ENCODE measurements at regions not wholly inside any gene's neighbourhood (a gene's known extent, or its start where the extent isn't known, plus 50 kb on each side); places are given as distances from the start of the nearest gene placed in this dataset.

- no peaks in the 10 kb centered on the region for H3K27me3 ChIP-seq (ENCODE audit: control insufficient read depth, insufficient read depth, low read length, poor library complexity, severe bottlenecking)
- no peak overlapping the region for H3K27ac ChIP-seq (ENCODE audit: low read depth, low read length)
- H3K4me1 ChIP-seq (ENCODE audit: control insufficient read depth, insufficient read depth, low read length): peaks cover 12% of the 10 kb centered on the region
- H3K9me3 ChIP-seq (ENCODE audit: control insufficient read depth, low read length): no peaks in the 10 kb centered on the region
- WGBS, 2 experiments (ENCODE audit: insufficient coverage in 1 of 2, insufficient read length in 1 of 2): 97 to 100% methylated on average over 1 to 2 of the region's 2 CpGs
- H3K27ac Mint-ChIP-seq: no peak overlapping the region
- H3K9ac ChIP-seq (ENCODE audit: extremely low read depth, low read length, poor library complexity, severe bottlenecking): no peak overlapping the region
- no peak for DNase-seq
- H3K4me1 Mint-ChIP-seq: peaks cover 30% of the 10 kb centered on the region
- H3K9me3 Mint-ChIP-seq: no peaks in the 10 kb centered on the region
- H3K36me3 Mint-ChIP-seq (ENCODE audit: low read depth): no peaks in the 10 kb centered on the region
- TF ChIP-seq CTCF (conservative IDR thresholded peaks at IDR 0.05): no peak
- no peaks in the 10 kb centered on the region for H3K27me3 Mint-ChIP-seq (ENCODE audit: insufficient read depth)
- H3K4me3 Mint-ChIP-seq: no peak overlapping the region
- no peaks in the 10 kb centered on the region for H3K36me3 ChIP-seq (ENCODE audit: control insufficient read depth, insufficient read depth, low read length)
- H3K4me3 ChIP-seq (ENCODE audit: low read length): no peak overlapping the region
Observed at GRCh38 chr2:16871411-16871810, 205.8 kb upstream of the CYRIA start.

- TF ChIP-seq CTCF (conservative IDR thresholded peaks at IDR 0.05): no peak
- H3K9me3 Mint-ChIP-seq: no peaks in the 10 kb centered on the region
- H3K4me3 Mint-ChIP-seq: no peak overlapping the region
- Histone ChIP-seq H3K27me3 (ENCODE audit: control insufficient read depth, insufficient read depth, low read length, poor library complexity, severe bottlenecking) (no peaks in the 10 kb centered on the region), H3K9me3 (ENCODE audit: control insufficient read depth, low read length) (no peaks in the 10 kb centered on the region), H3K36me3 (ENCODE audit: control insufficient read depth, insufficient read depth, low read length) (no peaks in the 10 kb centered on the region), H3K27ac (ENCODE audit: low read depth, low read length) (no peak overlapping the region), H3K4me3 (ENCODE audit: low read length) (no peak overlapping the region), H3K9ac (ENCODE audit: extremely low read depth, low read length, poor library complexity, severe bottlenecking) (no peak overlapping the region), H3K4me1 (ENCODE audit: control insufficient read depth, insufficient read depth, low read length) (peaks cover 12% of the 10 kb centered on the region)
- H3K27ac Mint-ChIP-seq: no peak overlapping the region
- H3K36me3 Mint-ChIP-seq (ENCODE audit: low read depth): no peaks in the 10 kb centered on the region
- H3K4me1 Mint-ChIP-seq: peaks cover 30% of the 10 kb centered on the region
- no peaks in the 10 kb centered on the region for H3K27me3 Mint-ChIP-seq (ENCODE audit: insufficient read depth)
- whole genome bisulfite sequencing, 2 experiments (ENCODE audit: insufficient coverage in 1 of 2, insufficient read length in 1 of 2): 81 to 98% methylated on average over 5 of the region's 5 CpGs
- no peak for DNase-seq
Observed at GRCh38 chr2:16870491-16871076, 204.9 kb upstream of the CYRIA start.

GRCh38 chr2:16869711-16870110 is 204.1 kb upstream of the CYRIA start:
- Mint-ChIP-seq H3K27ac (no peak overlapping the region), H3K36me3 (ENCODE audit: low read depth) (no peaks in the 10 kb centered on the region), H3K9me3 (no peaks in the 10 kb centered on the region), H3K4me3 (no peak overlapping the region), H3K4me1 (peaks cover 30% of the 10 kb centered on the region), H3K27me3 (ENCODE audit: insufficient read depth) (no peaks in the 10 kb centered on the region)
- Histone ChIP-seq H3K4me1 (ENCODE audit: control insufficient read depth, insufficient read depth, low read length) (peaks cover 12% of the 10 kb centered on the region), H3K4me3 (ENCODE audit: low read length) (no peak overlapping the region), H3K27ac (ENCODE audit: low read depth, low read length) (peak overlapping the region; percentile 51), H3K9me3 (ENCODE audit: control insufficient read depth, low read length) (no peaks in the 10 kb centered on the region), H3K9ac (ENCODE audit: extremely low read depth, low read length, poor library complexity, severe bottlenecking) (no peak overlapping the region), H3K27me3 (ENCODE audit: control insufficient read depth, insufficient read depth, low read length, poor library complexity, severe bottlenecking) (no peaks in the 10 kb centered on the region), H3K36me3 (ENCODE audit: control insufficient read depth, insufficient read depth, low read length) (no peaks in the 10 kb centered on the region)
- WGBS, 2 experiments (ENCODE audit: insufficient coverage in 1 of 2, insufficient read length in 1 of 2): 84 to 89% methylated on average over 4 of the region's 4 CpGs
- no peak for TF ChIP-seq CTCF (conservative IDR thresholded peaks at IDR 0.05)
- no peak for DNase-seq

All from endodermal cell (in vitro differentiated cells).